GM08714 (cell line): ENCODE measurements at regions not wholly inside any gene's neighbourhood (a gene's known extent, or its start where the extent isn't known, plus 50 kb on each side); places are given as distances from the start of the nearest gene placed in this dataset.
"Not testable (repeated sequence)": the region's sequence is repeated elsewhere in the genome, so short reads cannot be mapped to it uniquely, and the experiment has no call there.

Experiments
- H3K4me3 ChIP-seq: fragments of 200-500 bp; sonication (Bioruptor generic); 2 replicates; pipeline ENCODE4 v1.5.1; 2014; ENCODE audit warnings: mild to moderate bottlenecking, low read length, inconsistent platforms
- ZNF274 ChIP-seq: IDR thresholded peaks from 2 replicates; pipeline ENCODE4 v1.6.1; 2012; ENCODE audit warnings: mild to moderate bottlenecking, low read depth, low read length

DNA sequence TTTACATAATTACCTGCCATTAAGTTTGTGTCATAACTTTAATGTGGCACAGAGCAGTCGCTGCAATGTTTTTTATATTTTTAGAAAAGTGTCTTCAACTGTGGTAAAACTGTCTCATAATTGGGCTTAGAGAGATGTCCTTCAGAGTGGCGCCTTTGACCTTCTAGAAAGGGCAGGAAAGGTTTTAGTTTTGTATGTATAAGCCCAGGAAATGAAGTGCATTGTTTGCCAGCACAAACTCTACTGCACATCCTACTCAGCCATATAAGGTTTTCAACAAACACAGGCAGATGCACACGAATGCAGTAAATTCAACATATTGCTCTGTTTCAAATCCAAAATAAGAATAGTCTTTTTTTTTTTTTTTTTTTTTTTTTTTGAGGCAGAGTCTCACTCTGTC lies 201.4 kb downstream of the ALDH8A1 start:
- no peak overlapping the region for H3K4me3 ChIP-seq
- TF ChIP-seq ZNF274: no peak

DNA sequence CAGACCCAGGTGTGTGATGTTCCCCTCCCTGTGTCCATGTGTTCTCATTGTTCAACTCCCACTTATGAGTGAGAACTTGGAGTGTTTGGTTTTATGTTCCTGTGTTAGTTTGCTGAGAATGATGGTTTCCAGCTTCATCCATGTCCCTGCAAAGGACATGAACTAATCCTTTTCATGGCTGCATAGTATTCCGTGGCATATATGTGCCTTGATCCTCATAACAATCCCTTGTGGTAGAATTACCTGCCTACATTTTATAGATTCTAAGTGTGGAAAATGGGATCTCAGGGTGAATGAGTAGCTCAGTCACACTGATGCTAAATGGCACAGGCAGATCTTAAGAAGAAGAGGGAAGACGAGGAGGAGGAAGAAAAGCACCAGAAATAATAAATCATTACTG lies 202.7 kb downstream of the ALDH8A1 start:
- H3K4me3 ChIP-seq: not testable (repeated sequence)

GRCh38 chr6:134746140-134746539 lies 203.8 kb downstream of the ALDH8A1 start:
- TF ChIP-seq ZNF274: no peak
- no peak overlapping the region for H3K4me3 ChIP-seq

GRCh38 chr6:134745192-134745591 lies 204.7 kb downstream of the ALDH8A1 start:
- H3K4me3 ChIP-seq: not testable (repeated sequence)

DNA sequence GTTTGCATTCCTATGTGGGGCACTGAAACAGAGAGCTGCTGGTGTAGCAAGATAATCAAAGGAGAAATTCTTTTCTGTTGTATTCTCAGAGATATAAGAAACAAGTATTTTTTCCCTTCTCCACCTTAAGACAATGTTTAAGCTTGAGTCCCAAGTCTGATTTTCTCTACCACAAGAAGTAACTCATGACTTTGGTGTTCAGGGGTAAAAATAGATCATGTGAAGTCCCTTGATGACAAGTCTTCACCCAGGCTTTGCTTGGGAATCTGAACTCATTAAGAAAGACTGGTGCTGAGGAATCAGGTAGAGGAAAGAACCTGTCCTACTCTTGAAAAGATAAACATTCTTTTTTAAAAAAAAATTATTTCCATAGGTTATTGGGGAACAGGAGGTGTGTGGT lies 205.6 kb downstream of the ALDH8A1 start:
- TF ChIP-seq ZNF274: no peak
- H3K4me3 ChIP-seq: no peak overlapping the region

DNA sequence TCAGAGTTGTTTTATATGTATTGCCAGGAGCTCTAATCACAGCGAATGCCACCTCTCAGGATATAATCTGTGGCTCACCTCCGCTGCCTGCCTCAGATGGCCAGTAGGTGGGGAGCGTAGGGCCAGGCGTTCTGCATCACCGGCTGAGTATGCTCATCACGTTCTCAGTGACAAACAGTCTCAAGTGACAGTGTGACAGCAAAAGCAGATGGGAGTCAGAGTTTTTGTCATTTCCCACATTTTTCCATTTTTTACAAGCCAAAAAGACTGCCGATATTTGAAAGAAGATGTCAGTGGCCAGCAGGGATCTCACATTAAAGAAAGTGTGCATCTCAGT lies 208.7 kb downstream of the ALDH8A1 start:
- no peak overlapping the region for H3K4me3 ChIP-seq
- no peak for TF ChIP-seq ZNF274

GRCh38 chr6:134740473-134741199 lies 209.3 kb downstream of the ALDH8A1 start:
- H3K4me3 ChIP-seq: no peak overlapping the region
- TF ChIP-seq ZNF274: no peak

GRCh38 chr6:134740027-134740373 lies 209.9 kb downstream of the ALDH8A1 start:
- no peak for TF ChIP-seq ZNF274
- H3K4me3 ChIP-seq: no peak overlapping the region

DNA sequence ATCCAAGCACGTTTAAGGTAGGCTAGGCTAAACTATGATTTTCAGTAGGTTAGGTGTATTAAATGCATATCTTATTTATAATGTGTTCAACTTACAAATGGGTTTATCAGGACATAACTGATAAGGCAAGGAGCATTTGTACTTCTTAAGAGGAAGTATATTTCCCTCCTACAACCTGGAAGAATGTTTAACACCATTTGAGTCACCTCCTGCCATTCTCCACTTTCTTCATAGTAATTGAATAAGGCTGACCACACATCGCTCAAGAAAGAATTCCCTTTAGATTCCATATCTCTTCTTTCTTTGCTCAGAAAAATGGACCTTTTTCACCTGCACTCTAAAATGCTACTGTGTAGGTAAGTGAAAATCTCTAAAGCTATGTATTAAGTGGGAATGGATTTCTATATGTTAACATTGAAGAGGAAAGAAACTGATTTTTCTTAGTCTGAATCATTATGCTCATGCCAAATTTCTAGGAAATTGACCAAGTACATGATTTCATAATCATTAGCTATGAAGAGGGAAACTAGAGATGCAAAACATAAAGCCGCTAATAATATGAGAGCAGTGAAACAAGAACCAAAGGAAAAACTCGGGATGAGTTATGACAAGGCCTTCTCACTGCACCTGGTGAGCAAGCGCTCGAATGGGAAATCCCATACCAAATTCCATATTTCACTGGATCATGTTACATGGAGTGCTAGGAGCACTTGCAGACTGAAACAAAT lies 210.4 kb downstream of the ALDH8A1 start:
- no peak for TF ChIP-seq ZNF274
- no peak overlapping the region for H3K4me3 ChIP-seq

- TF ChIP-seq ZNF274: no peak
- H3K4me3 ChIP-seq: no peak overlapping the region
Measured at GRCh38 chr6:134738211-134738885, 211.6 kb downstream of the ALDH8A1 start.

DNA sequence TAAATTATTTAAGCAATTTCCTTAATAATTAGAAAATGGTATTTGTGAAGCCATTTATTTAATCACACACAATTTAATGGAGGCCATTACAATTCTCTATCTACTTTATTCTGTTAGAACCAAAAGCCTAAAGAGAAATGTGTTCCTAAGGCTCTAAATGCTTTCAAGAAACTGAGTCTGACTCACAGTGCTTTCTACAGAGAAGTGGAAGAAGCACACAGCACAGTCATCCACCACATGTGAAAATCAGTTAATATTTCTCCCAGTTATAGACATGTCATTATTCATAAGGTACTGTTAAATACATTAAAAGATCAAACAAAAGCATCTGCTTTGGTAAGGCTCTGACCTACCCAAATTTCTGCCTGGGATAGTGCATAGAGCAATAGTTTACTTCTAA lies 214.4 kb downstream of the ALDH8A1 start:
- TF ChIP-seq ZNF274: no peak
- no peak overlapping the region for H3K4me3 ChIP-seq

DNA sequence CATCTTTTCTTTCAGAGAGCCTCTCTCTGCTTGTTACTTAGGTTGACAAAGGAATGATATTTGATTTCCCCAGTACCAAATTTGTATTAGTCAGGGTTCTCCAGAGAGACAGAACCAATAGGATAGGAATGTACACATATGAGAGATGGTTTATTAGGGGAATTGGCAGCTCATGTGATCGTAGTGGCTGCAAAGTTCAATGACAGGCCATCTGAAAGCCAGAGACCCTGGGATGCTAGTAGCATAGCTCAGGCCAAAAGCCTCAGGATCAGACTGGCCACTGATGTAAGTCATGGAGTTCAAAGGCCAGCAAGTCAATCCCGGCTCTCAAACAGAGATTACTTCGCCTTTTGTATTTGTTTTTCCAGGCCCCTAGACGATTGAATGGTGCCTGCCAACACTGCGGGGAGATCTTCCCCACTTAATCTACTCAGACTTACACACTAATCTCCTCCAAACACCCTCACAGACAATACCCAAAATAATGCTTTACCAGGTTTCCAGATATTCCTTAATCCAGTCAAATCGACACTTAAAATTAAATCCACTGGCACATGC lies 215.5 kb downstream of the ALDH8A1 start:
- TF ChIP-seq ZNF274: no peak
- H3K4me3 ChIP-seq: no peak overlapping the region

GRCh38 chr6:134733801-134734200 lies 216.1 kb downstream of the ALDH8A1 start:
- H3K4me3 ChIP-seq: no peak overlapping the region
- no peak for TF ChIP-seq ZNF274

DNA sequence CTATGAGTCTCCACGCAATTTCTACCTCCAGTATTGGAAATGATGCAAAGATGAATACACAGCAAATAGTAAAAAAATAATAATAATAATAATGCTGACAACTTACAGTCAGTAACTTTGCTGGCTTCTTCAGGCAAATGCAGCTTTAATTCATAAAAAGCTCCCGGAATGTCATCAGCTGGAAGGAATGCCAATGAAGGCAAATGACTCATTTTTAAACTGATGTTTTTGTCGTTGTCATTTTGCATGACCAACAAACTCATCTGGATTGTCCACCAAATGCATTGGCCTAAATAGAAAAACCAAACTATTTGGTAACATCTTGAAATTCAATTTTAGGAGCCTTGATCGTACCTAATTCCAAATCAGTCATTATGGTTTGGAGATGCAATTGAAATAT lies 217.1 kb downstream of the ALDH8A1 start:
- TF ChIP-seq ZNF274: no peak
- H3K4me3 ChIP-seq: no peak overlapping the region

GRCh38 chr6:134731615-134732014 lies 218.3 kb downstream of the ALDH8A1 start:
- no peak for TF ChIP-seq ZNF274
- H3K4me3 ChIP-seq: no peak overlapping the region
